WTC11 (cell line): ENCODE measurements at regions not wholly inside any gene's neighbourhood (a gene's known extent, or its start where the extent isn't known, plus 50 kb on each side); places are given as distances from the start of the nearest gene placed in this dataset.

Source experiments
- ATAC-seq: fragments of 200-7000 bp; cut with Tn5 transposase; 2 replicates; pipeline ENCODE4 v1.10.0; 2021; ENCODE audit warnings: mild to moderate bottlenecking, moderate library complexity
- CTCF ChIA-PET: fragments of 300-600 bp; sonication (Branson Sonifier 250); formaldehyde crosslinking; loops from one replicate; lab custom pipeline; 2021; ENCODE audit warnings: antibody characterized with exemption; lab: Charles Lee
- POLR2A ChIA-PET: fragments of 350-600 bp; sonication (Branson Sonifier 250); formaldehyde crosslinking; loops from one replicate; lab custom pipeline; 2021; ENCODE audit warnings: antibody characterized with exemption; lab: Charles Lee
- DNase-seq: peaks from one replicate; pipeline ENCODE4 v3.0.0; 2021; ENCODE audit warnings: low spot score
- H3K27ac Mint-ChIP-seq: 2 replicates; pipeline ENCODE4 v1.8.0; 2021; ENCODE audit warnings: mixed read lengths
- H3K27me3 Mint-ChIP-seq: 2 replicates; pipeline ENCODE4 v1.8.0; 2021; ENCODE audit warnings: low read depth, mild to moderate bottlenecking, moderate library complexity, mixed read lengths
- H3K36me3 Mint-ChIP-seq: 2 replicates; pipeline ENCODE4 v1.8.0; 2021; ENCODE audit warnings: mixed read lengths
- H3K4me1 Mint-ChIP-seq: 2 replicates; pipeline ENCODE4 v1.8.0; 2022; ENCODE audit warnings: mixed read lengths
- H3K4me3 Mint-ChIP-seq: 2 replicates; pipeline ENCODE4 v1.8.0; 2021; ENCODE audit warnings: mild to moderate bottlenecking, moderate library complexity, mixed read lengths
- H3K9me3 Mint-ChIP-seq: 2 replicates; pipeline ENCODE4 v1.8.0; 2021; ENCODE audit warnings: mixed read lengths
- CBFB ChIP-seq: sonication (generic); formaldehyde crosslinking; IDR thresholded peaks from 2 replicates; pipeline ENCODE4 v1.8.1; 2022; ENCODE audit warnings: mild to moderate bottlenecking, low read depth, missing genetic modification reagents
- ESRRA ChIP-seq: sonication (generic); formaldehyde crosslinking; IDR thresholded peaks from 2 replicates; pipeline ENCODE4 v1.8.1; 2022; ENCODE audit warnings: mild to moderate bottlenecking, missing genetic modification reagents, borderline replicate concordance
- FOXJ3 ChIP-seq: sonication (generic); formaldehyde crosslinking; IDR thresholded peaks from 2 replicates; pipeline ENCODE4 v1.9.0; 2021; ENCODE audit warnings: missing genetic modification reagents, mild to moderate bottlenecking, borderline replicate concordance
- FOXK1 ChIP-seq: sonication (generic); formaldehyde crosslinking; IDR thresholded peaks from 2 replicates; pipeline ENCODE4 v1.8.0; 2022; ENCODE audit warnings: mild to moderate bottlenecking, moderate library complexity, missing genetic modification reagents
- FOXP1 ChIP-seq: sonication (generic); formaldehyde crosslinking; IDR thresholded peaks from 2 replicates; pipeline ENCODE4 v1.8.0; 2022; ENCODE audit warnings: missing genetic modification reagents, mild to moderate bottlenecking, moderate library complexity, borderline replicate concordance
- GRHL2 ChIP-seq: fragments of 250-450 bp; sonication (Bioruptor Pico); IDR thresholded peaks from 2 replicates; pipeline ENCODE4 v1.8.0; 2022; ENCODE audit warnings: mild to moderate bottlenecking, moderate library complexity; ENCODE audit not compliant: insufficient replicate concordance, severe bottlenecking
- GTF2I ChIP-seq: fragments of 250-450 bp; sonication (Bioruptor Pico); conservative IDR thresholded peaks from 2 replicates; pipeline ENCODE4 v1.4.0; 2021; ENCODE audit warnings: mild to moderate bottlenecking
- MXD4 ChIP-seq: fragments of 250-450 bp; sonication (Bioruptor Pico); IDR thresholded peaks from 2 replicates; pipeline ENCODE4 v1.8.0; 2021; ENCODE audit warnings: mild to moderate bottlenecking, moderate library complexity, borderline replicate concordance
- NFE2L1 ChIP-seq: sonication (generic); formaldehyde crosslinking; IDR thresholded peaks from 2 replicates; pipeline ENCODE4 v1.8.1; 2023; ENCODE audit warnings: missing genetic modification reagents
- NR3C1 ChIP-seq: sonication (generic); formaldehyde crosslinking; conservative IDR thresholded peaks from 2 replicates; pipeline ENCODE4 v1.8.1; 2023; ENCODE audit warnings: low read depth, mild to moderate bottlenecking, missing genetic modification reagents
- OVOL2 ChIP-seq: fragments of 250-450 bp; sonication (Bioruptor Pico); IDR thresholded peaks from 2 replicates; pipeline ENCODE4 v1.9.0; 2021; ENCODE audit warnings: mild to moderate bottlenecking, borderline replicate concordance
- RORB ChIP-seq: fragments of 250-450 bp; sonication (Bioruptor Pico); IDR thresholded peaks from 2 replicates; pipeline ENCODE4 v1.9.0; 2021; ENCODE audit warnings: mild to moderate bottlenecking
- SOX15 ChIP-seq: fragments of 250-450 bp; sonication (Bioruptor Pico); IDR thresholded peaks from 2 replicates; pipeline ENCODE4 v1.9.0; 2021; ENCODE audit warnings: mild to moderate bottlenecking
- TP53 ChIP-seq: sonication (generic); formaldehyde crosslinking; IDR thresholded peaks from 2 replicates; pipeline ENCODE4 v1.8.1; 2023; ENCODE audit warnings: mild to moderate bottlenecking, missing genetic modification reagents
- ZNF138 ChIP-seq: sonication (generic); formaldehyde crosslinking; conservative IDR thresholded peaks from 2 replicates; pipeline ENCODE4 v1.8.1; 2022; ENCODE audit warnings: mild to moderate bottlenecking, moderate library complexity, missing genetic modification reagents
- ZNF263 ChIP-seq: sonication (generic); formaldehyde crosslinking; IDR thresholded peaks from 2 replicates; pipeline ENCODE4 v1.8.1; 2022; ENCODE audit warnings: low read depth, mild to moderate bottlenecking, moderate library complexity, missing genetic modification reagents
- ZNF416 ChIP-seq: fragments of 250-450 bp; sonication (Bioruptor Pico); IDR thresholded peaks from 2 replicates; pipeline ENCODE4 v1.9.0; 2021; ENCODE audit warnings: mild to moderate bottlenecking, inconsistent platforms
- TF ChIP-seq, protein P1 (sequence below): fragments of 200-600 bp; IDR thresholded peaks from 2 replicates; pipeline ENCODE4 v1.8.0; 2022; ENCODE audit warnings: antibody characterized with exemption
- TF ChIP-seq, protein P2 (sequence below): sonication (generic); formaldehyde crosslinking; IDR thresholded peaks from 2 replicates; pipeline ENCODE4 v1.8.1; 2023; ENCODE audit warnings: mild to moderate bottlenecking, missing genetic modification reagents
- TF ChIP-seq, protein P3 (sequence below): sonication (generic); formaldehyde crosslinking; IDR thresholded peaks from 2 replicates; pipeline ENCODE4 v1.8.0; 2022; ENCODE audit warnings: missing genetic modification reagents
- TF ChIP-seq, protein P4 (sequence below): fragments of 250-450 bp; sonication (Bioruptor Pico); IDR thresholded peaks from 2 replicates; pipeline ENCODE4 v1.9.0; 2021; ENCODE audit warnings: moderate library complexity, mild to moderate bottlenecking, inconsistent platforms, borderline replicate concordance
- TF ChIP-seq, protein P5 (sequence below): sonication (generic); formaldehyde crosslinking; IDR thresholded peaks from 2 replicates; pipeline ENCODE4 v1.8.0; 2023; ENCODE audit warnings: missing genetic modification reagents

DNA sequence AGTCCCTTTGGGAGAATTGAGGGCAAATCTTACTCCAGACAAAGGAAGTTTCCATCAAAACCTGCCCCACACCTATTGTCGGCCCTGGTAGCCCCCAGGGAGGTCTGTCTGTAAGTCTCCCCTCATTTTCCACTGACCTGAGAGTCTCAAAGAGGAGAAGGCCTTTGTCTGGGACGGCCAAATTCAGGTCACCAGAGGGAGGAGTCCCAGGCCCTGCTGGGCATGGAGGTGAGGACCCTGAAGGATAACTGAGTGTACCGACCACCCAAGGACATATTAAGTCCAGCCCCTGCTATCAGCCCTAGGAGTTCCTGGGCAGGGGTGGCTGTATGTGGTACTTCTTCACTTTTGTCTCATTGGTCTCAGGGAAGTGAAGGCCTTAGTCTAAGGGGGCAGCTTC, 229.9 kb downstream of the FGF13 start:
- CTCF ChIA-PET = no interaction called here
- H3K36me3 Mint-ChIP-seq = no peaks in the 10 kb centered on the region
- H3K27me3 Mint-ChIP-seq = no peaks in the 10 kb centered on the region; the same call in 1 of the 2 replicates
- POLR2A ChIA-PET = no interaction called here
- no peak overlapping the region for H3K27ac Mint-ChIP-seq
- H3K9me3 Mint-ChIP-seq = no peaks in the 10 kb centered on the region; the same call in 1 of the 2 replicates
- no peak for DNase-seq
- TF ChIP-seq GRHL2 (CRISPR knock-in tag) (no peak), MXD4 (CRISPR knock-in tag) (no peak)
- TF ChIP-seq, protein P1, sequence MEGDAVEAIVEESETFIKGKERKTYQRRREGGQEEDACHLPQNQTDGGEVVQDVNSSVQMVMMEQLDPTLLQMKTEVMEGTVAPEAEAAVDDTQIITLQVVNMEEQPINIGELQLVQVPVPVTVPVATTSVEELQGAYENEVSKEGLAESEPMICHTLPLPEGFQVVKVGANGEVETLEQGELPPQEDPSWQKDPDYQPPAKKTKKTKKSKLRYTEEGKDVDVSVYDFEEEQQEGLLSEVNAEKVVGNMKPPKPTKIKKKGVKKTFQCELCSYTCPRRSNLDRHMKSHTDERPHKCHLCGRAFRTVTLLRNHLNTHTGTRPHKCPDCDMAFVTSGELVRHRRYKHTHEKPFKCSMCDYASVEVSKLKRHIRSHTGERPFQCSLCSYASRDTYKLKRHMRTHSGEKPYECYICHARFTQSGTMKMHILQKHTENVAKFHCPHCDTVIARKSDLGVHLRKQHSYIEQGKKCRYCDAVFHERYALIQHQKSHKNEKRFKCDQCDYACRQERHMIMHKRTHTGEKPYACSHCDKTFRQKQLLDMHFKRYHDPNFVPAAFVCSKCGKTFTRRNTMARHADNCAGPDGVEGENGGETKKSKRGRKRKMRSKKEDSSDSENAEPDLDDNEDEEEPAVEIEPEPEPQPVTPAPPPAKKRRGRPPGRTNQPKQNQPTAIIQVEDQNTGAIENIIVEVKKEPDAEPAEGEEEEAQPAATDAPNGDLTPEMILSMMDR = no peak
- no peak overlapping the region for H3K4me3 Mint-ChIP-seq
- no peak for ATAC-seq
- H3K4me1 Mint-ChIP-seq = peaks cover 35% of the 10 kb centered on the region

DNA sequence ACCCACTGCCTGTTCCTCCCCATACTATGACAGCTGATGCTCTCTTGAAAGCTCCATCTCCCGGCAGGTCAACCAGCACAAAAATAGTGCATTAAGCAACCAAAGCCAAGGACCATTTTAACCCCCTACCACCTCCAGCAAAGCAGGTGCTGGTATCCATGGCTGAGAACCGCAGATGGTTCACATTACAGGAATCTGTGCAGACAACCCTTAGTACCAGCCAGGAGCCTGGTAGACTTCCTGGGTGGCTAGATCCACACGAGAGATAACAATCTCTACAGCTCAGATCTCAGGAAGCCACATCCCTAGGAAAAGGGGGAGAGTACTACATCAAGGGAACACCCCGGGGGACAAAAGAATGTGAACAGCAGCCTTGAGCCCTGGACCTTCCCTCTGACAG, 248.0 kb downstream of the FGF13 start:
- peaks cover 7% of the 10 kb centered on the region; the same call in 1 of the 2 replicates for H3K4me1 Mint-ChIP-seq
- ATAC-seq (no peak), DNase-seq (no peak)
- H3K36me3 Mint-ChIP-seq = no peaks in the 10 kb centered on the region
- TF ChIP-seq, protein P2, sequence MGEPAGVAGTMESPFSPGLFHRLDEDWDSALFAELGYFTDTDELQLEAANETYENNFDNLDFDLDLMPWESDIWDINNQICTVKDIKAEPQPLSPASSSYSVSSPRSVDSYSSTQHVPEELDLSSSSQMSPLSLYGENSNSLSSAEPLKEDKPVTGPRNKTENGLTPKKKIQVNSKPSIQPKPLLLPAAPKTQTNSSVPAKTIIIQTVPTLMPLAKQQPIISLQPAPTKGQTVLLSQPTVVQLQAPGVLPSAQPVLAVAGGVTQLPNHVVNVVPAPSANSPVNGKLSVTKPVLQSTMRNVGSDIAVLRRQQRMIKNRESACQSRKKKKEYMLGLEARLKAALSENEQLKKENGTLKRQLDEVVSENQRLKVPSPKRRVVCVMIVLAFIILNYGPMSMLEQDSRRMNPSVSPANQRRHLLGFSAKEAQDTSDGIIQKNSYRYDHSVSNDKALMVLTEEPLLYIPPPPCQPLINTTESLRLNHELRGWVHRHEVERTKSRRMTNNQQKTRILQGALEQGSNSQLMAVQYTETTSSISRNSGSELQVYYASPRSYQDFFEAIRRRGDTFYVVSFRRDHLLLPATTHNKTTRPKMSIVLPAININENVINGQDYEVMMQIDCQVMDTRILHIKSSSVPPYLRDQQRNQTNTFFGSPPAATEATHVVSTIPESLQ = no peak
- TF ChIP-seq OVOL2 (CRISPR knock-in tag) (no peak), NFE2L1 (no peak), FOXJ3 (CRISPR knock-in tag) (no peak), ZNF263 (CRISPR knock-in tag) (no peak), GTF2I (CRISPR knock-in tag) (no peak), CBFB (CRISPR knock-in tag) (no peak), RORB (CRISPR knock-in tag) (no peak), ZNF138 (CRISPR knock-in tag) (no peak), FOXP1 (no peak), NR3C1 (no peak), SOX15 (no peak), FOXK1 (CRISPR knock-in tag) (no peak), ESRRA (CRISPR knock-in tag) (no peak), ZNF416 (CRISPR knock-in tag) (no peak), TP53 (no peak)
- TF ChIP-seq, protein P3, sequence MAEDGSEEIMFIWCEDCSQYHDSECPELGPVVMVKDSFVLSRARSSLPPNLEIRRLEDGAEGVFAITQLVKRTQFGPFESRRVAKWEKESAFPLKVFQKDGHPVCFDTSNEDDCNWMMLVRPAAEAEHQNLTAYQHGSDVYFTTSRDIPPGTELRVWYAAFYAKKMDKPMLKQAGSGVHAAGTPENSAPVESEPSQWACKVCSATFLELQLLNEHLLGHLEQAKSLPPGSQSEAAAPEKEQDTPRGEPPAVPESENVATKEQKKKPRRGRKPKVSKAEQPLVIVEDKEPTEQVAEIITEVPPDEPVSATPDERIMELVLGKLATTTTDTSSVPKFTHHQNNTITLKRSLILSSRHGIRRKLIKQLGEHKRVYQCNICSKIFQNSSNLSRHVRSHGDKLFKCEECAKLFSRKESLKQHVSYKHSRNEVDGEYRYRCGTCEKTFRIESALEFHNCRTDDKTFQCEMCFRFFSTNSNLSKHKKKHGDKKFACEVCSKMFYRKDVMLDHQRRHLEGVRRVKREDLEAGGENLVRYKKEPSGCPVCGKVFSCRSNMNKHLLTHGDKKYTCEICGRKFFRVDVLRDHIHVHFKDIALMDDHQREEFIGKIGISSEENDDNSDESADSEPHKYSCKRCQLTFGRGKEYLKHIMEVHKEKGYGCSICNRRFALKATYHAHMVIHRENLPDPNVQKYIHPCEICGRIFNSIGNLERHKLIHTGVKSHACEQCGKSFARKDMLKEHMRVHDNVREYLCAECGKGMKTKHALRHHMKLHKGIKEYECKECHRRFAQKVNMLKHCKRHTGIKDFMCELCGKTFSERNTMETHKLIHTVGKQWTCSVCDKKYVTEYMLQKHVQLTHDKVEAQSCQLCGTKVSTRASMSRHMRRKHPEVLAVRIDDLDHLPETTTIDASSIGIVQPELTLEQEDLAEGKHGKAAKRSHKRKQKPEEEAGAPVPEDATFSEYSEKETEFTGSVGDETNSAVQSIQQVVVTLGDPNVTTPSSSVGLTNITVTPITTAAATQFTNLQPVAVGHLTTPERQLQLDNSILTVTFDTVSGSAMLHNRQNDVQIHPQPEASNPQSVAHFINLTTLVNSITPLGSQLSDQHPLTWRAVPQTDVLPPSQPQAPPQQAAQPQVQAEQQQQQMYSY = no peak
- TF ChIP-seq, protein P4, sequence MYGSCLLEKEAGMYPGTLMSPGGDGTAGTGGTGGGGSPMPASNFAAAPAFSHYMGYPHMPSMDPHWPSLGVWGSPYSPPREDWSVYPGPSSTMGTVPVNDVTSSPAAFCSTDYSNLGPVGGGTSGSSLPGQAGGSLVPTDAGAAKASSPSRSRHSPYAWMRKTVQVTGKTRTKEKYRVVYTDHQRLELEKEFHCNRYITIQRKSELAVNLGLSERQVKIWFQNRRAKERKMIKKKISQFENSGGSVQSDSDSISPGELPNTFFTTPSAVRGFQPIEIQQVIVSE = no peak
- TF ChIP-seq, protein P5, sequence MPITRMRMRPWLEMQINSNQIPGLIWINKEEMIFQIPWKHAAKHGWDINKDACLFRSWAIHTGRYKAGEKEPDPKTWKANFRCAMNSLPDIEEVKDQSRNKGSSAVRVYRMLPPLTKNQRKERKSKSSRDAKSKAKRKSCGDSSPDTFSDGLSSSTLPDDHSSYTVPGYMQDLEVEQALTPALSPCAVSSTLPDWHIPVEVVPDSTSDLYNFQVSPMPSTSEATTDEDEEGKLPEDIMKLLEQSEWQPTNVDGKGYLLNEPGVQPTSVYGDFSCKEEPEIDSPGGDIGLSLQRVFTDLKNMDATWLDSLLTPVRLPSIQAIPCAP (CRISPR knock-in tag) = no peak
- H3K9me3 Mint-ChIP-seq = 0 out of 2 replicates have a peak, but pooled peaks cover 11% of the 10 kb centered on the region
- H3K27me3 Mint-ChIP-seq = no peaks in the 10 kb centered on the region
- ChIA-PET CTCF (no interaction called here), POLR2A (no interaction called here)
- H3K27ac Mint-ChIP-seq = no peak overlapping the region
- no peak overlapping the region for H3K4me3 Mint-ChIP-seq
